ENCODE measurements at regions not wholly inside any gene's neighbourhood (a gene's known extent, or its start where the extent isn't known, plus 50 kb on each side); places are given as distances from the start of the nearest gene placed in this dataset.

DNA sequence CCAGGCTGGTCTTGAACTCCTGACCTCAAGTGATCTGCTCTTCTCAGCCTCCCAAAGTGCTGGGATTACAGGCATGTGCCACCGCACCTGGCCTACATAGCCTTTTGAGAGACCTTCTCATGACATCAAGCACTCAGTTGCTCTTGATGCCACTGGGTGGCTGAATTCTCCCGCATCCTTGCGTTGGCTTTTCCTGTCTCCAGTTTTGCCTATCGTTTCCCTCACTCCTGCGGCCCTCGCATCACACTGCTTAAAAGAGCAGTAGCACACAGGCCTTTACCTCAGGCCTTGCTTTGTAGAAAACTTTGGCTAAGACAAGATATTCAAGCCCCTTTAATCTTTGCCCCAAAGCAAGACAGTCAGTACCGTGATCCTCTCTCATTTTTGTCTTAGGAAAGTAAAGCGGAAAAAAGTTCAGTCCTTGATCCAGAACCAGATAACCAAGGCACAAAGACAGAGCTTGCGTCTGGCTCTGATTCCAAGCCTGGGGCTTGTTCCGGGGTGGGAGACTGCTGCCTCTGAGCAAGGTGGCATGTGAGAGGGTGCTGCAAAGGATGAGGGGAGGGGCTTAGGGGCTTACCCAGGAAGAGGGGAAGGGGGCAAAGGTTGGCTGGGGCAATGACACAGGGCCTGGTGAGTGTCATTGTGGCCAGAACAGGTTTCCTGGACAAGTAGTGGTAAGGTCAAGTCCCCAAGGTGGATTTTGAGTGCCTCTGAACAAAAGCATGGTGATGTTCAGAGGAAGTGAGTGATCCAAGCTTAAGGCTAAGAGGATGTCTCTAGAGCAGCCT is 175.0 kb upstream of the TLE3 start:
- no peak for DNase-seq

DNA sequence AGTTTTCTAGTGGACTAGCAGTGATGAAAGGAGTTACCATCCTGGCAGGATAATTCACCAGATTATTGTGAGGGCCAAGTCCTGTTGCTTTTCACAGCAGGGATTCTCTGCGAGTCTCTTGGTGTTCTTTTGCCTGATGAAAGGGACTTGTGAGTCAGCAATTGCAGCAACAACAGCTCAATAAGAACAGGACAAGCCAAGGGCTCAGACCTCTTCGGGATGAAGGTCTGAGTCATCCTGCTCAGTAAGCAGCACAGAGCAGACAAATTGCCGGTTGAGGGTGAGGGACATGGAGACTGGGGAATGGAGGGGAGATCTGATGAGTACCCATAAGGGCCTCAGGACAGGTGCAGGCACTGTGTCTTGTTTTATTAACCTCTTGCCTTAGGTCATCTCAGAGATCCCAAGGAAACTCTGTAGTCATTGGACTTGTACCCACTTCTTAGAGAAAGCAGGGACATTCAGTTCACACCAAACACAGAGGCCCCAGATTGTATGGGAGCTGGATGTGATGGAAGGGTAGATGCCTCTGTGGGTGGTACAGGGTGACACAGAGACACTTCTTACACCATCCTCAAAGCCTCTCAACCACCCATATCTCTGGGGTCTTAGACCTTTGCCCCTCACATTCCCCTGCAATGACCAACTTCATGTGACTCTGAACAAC is 173.8 kb upstream of the TLE3 start:
- no peak for DNase-seq

DNA sequence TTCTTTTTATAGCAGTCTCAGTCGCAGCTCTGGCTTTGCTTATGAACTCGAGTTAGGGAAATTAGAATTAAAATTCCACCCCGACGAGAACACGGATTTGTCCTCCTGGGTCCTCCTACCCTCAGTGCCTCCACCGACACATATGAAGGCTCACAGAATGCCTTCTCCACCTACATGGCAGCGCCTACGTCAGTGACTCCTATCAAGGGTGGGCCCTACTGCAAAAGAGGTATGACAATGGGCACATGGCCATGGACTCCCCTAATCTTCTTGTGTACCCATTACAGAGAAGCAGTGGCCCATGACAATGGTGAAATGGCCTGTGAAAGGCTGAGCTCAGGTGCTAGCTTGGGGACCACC is 173.0 kb upstream of the TLE3 start:
- no peak for DNase-seq

DNA sequence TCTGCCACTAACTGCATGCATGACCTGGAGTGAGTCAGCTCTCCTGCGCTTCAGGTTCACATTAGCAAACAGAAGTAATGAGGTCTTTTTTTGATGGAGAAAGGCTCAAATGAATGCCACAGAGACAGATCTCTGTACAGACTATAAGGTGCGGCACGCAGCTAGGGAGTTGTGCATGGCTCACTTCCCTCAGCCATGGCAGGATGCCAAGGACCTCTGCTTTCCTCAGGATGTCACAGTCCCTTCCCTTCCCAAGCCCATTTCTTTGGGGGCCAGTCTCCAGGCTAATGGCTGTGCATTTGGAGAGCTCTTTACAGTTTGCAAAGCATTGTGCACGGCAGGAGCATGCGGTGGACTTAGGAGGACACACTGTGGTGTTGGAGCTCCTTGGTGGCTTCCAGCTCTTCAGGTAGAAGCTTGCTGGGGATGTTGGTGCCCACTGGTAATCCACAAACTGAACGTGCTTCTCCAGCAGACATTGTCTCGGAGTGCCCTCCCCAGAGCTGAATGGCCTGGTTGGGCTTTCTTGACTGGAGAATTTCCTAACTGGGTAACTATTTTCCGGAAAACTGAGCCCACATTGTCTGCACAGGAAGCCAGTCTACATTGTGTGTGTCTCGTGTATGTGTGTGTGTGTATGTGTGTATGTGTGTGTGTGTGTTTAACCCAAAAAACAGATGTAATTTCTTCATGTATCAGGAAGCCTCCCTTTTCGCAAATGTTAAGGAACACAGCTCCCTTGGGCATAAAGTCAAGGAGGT is 172.5 kb upstream of the TLE3 start:
- no peak for DNase-seq

DNA sequence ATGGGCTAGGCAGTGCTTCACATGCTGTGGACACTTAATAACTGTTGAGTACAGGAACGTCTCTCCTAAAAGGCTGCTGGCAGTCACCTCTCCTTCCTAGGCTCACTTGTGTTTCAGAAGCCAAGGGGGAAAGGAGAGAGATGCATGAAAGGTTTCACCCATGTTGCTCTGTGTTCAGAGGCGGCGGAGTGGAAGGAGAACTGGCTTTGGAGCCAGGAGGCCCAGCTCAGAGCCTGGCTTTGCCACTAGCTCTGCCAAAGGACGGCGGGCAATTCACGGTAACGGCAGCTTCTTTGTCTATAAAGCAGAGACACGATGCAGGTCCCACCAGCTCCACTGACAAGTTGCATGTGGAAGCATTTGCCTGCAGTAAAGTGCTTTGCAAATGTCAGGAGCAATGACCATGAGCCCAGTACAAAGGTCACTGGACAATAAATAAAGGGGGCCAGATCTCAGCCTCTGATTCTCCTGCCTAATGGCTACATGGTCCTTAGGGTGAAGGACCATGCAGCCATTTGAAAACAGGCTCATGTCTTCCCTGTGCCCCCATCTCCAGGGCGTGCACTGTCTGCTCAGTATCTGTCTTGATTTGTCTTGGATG is 171.7 kb upstream of the TLE3 start:
- no peak for DNase-seq

DNA sequence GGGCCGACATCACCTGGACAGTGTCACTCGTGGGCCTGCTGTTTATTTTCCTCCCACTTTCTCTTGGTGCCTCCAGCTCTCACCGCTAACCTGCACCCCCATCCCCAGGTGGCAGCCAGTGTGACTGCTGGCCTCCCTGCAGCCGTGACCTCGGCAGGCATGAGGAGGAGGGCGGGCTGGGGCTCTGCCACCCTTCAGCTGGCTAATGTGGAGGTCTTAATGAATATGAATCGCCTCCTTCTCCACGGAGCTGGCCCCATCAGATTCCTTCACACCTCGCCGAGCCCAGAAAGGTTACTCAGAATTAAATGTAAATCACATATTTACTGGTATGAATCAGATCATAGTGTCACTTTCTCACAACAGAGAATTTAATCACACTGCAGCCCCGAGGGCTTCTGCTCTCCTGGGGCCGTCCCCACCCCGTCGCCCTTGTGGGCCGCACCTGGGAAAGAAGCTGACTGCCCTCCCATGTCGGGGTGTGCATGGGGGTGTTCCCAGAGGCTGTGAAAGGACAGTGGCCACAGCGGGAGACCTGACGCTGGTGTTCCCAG is 171.1 kb upstream of the TLE3 start:
- no peak for DNase-seq

DNA sequence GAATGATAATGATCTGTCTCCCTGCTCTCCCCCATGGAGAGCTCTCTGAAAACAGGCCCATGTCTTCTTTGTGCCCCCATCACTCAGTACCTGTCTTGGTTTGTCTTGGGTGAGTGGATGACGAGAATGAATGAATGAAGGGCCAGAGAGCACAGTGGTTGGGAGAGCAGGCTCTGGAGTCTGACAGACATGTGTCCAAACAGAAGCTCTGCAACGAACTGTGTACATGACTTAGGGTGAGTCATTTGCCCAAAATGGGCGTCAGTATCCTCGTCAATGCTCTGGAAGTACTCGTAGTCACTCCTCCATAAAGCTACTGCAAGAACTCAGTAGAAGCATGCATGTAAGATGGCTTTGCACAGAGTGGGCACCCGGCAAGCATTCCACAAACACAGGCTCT is 170.2 kb upstream of the TLE3 start:
- DNase-seq = no peak

DNA sequence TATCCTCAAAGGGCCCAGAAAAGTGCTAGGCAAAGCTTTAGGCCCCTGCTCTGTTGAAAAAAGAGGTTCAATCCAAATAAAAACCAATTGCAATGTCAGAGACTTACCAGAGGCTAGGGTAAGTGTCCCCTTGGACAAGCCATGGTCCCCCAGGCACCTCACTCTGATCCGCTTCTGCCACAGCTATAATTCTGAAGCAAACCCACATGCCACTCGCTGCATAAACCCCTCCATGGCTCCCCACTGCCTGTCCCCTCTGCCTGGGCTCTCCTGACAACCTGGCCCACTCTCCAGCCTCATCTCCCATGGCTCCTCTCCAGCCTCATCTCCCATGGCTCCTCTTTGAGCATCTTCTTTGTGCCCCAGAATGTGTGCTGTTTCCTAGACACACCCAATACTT is 169.6 kb upstream of the TLE3 start:
- no peak for DNase-seq

DNA sequence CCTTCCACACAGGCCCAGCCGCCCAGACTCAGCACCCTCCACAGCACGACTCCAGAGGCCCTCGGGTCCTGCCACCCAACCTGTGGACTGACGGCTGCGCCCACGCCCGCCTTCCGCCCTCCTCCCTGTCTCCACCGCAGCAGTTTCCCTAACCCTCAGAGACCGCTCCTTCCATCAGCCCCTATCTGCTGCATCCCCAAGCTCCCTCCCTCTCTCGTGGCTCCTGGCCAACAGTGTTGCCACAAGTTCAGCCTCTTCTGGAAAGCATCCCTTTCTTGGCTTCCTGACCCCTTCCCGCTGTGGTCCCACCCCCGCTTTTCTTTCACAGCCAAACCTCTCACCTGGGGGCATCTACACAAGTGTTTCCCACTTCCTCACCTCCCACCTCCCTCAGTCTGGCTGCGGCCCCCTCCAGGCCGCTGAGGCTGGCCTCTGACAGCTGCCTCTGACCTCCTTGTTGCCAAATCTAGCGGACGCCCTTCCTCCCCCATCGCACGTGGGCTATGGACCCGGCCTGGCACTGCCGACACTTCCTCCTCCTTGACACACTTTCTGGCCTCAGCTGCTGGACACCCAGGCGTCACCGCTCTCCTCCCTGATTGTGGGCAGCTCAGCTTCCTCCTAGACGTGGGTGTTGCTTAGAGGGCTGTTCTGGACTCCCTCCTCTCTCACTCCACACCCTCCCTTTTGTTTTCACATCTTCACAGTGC is 168.8 kb upstream of the TLE3 start:
- no peak for DNase-seq

DNA sequence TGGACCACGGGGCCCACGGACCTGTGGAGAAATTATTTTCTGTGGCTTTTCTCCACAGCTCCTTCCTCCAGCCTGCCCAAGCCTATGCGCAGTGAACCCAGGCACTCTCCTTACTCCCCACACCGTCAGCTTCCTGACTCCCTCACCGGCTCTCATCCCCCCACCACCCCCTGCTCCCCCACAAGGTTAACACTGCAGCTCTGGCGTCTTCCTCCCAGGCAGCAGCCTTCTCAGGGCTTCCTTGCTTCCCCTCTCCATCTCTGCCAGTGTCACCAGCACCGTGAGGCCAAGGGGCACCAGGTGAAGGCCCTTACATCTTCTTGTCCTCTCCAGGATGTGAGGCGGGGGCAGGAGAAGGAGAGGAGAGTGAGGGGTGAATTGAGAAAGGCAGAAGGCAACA is 168.3 kb upstream of the TLE3 start:
- DNase-seq = no peak

DNA sequence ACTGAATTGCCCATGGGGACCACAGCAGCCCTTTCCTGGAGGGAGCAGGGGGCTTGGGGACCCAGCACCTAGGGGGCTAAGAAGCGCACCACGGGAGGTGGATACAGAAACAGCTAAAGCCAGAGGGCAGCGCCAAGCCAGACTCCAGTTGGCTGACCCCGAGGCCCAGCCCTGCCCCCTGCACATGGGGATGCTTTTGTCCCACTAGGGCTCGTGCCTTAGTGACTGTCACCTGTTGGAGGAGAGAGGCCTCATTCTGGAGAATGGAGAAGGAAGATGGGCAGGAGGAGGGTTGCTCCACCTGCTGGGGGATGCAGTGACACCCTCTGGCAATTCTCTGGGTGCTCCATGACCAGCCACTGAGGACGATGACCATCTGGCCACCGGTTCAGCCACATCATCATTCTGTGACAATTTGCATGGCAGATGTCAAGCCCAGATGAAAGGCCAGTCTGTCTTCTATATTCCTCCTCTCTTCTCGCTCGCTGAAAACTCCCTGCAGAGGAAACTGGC is 167.8 kb upstream of the TLE3 start:
- DNase-seq = no peak

DNA sequence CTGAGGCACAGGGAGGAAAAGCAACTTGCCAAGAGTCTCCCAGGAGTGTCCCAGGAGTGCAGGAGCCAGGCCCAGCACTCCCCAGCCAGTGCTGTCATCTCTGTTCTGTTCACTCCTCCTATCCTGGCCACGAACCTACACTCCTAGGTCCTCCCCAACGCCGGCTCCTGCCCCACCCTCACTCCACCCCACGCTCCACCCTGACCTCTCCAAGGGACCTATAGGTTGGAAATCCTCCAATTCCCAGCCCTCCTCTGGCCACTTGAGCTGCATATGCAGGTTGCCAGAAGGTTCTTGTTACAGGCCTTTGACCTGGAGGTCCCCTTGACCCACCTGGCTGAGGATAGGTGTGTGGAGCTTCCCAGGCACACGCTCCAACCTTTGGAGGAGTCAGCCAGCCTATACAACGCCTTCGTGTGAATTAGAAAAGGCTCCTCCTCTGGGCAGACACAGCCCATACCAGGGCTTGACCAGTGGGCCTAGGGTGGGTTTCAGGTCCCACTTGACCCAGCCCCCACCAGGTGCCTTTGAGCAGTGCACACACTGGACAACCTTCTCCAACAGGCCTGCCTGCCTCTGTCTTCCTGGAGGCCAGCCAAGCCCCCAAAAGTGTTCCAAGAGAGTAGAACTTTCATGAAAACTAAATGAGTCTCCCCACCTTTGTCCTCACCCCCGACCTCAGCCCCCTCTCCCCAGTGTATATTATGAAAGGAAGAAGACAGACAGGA is 167.2 kb upstream of the TLE3 start:
- DNase-seq = no peak

DNA sequence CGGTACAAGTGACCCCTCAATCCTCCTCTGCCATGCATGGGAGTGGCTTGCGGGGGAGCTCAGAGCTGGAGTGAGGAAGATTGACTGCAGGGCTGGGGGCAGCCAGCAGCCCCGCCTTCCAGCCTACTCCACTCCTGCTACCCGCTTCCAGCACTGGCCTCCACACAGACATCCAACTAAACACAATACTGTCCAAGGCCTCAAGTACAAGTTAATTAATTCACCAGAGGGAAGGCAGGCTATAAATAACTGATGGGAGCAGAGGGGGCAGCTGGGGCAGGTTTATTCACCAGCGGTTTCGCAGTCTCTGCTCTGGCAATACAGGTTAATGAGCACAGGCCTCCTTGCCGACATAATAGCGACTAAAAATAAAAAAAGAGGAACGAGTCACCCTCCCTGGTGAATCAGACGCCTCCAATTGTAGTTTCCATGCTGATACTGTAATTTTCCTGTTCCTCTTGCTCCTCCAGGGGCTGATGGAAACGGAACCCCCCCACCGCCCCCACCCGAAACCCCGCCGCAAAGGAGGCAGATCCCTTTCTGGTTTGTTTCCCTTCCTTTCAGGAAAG is 166.4 kb upstream of the TLE3 start:
- DNase-seq = no peak

DNA sequence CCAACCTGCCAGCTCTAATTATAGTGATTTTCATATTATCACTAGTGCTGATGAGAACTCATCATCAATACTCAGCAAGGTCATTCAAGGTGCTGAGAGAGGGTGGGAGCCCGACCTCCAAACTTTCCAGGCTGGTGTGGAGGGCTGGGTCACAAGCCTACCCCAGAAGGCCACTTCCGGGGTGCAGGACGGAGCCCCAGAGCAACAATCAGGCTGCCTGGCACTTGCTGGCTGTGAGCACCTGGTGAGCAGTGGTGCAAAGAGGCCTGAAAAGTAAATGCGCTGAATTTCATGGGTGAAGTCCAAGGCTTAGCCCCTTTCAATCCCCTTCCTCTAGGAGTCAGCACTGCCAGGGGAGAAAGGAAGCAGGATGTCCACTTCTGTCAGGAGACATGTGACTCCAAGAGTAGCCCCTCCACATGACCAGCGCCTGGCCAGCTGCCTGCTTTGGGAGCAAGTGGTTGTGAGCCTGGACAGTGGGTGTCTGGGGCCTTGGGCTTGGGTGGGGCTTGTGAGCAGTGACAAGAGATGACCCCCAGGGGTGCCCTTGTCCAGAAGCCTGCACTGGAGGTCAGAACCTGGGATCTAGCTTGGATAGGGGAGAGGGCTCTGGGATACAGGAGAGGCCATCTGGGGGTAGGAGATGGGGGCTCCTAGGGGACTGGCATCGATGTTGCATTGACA is 165.0 kb upstream of the TLE3 start:
- no peak for DNase-seq

DNA sequence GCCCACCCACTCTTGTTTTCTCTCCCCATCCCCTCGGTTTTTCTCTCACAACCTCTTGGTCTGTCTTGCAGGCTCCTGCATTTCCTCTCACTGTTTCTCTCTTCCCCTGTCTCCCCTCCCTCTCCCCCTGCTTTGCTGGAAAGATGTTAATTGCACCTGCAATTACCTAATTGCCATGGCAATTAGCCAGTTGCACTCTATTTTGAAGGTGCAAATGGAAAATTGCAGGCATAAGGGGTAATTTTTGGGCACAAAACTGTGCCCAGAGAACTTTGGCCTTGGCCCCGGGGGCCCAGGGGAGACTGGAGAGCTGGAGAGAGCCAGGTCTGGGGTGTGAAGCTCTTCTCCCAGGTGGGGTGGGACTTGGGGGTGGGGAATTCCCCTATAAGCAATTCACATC is 164.5 kb upstream of the TLE3 start:
- DNase-seq = no peak

DNA sequence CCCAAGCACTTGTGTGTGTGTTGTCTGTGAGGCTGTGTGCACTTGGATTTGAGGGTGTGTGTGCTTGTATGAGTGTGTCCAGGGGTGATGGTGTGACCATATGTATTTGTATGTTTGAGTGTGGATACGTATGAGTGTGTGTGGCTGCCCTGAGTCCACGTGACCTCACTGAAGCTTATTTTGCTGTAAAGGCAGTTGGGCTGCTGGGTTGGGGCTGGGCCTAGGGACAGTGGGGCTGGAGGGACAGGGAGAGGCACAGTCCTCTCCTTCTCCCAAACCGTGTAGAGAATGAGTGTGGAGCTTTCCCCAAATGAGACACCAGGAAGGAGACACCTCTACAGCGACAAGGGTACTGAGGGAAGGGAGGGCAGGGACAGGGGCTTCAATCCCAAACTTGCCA is 163.4 kb upstream of the TLE3 start:
- no peak for DNase-seq

DNA sequence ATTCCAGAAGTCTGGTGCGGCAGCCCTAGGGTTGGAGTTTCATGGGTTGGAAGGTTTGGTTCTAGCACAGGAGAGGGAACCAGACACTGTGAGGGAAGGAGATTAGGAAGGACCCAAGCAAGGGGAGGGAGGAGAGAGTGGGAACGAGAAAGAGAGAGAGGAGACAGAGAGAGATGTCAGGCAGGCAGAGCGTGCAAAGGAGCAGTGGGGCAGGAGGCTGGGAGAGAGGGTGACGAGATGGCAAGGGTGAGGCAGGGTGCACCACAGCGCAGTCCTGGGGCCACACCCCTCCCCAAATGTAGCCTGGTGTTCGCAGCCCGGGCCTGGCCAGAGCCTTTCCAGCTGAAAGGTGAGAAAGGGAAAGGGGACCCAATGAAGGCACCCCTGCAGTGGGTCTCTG is 162.9 kb upstream of the TLE3 start:
- DNase-seq = no peak

DNA sequence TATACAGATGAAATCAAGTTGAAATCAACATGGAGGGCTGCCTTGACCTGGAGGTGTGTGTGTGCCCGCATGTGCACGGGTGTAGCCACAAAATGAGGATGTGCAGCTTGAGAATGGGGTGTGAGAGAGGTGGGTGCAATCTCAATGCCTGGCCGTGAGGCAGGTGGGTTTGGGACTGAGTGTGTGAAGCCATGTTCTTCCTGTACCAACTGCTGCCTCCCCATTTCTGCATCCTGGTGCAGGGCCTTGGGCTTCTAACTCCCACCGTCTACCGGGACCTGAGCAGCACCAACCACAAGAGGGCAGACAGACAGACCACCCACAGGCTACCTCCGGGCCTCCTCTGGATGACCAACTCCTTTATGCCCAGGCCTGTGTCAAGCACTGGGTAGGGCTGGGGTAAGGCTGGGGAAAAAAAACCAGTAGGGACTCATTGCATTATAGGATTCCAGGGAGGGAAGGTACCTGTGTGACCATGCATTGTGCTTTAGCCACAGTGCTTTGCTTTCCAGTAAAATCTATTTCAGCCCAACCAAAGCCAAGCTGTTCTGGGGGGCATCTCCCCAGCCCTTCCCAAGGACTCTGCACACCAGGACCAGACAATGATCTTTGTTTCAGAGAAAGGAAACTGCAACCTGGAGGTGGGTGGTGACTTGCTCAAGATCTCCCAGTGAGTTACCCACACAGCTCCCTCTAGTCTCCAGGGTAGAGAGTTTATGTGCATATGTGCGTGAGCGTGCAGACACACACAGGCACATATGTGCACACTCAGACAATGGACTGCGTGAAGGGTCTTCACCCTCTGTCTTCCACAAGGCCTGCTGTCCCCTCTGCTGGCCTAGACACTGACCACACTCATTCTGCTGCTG is 162.2 kb upstream of the TLE3 start:
- no peak for DNase-seq

DNA sequence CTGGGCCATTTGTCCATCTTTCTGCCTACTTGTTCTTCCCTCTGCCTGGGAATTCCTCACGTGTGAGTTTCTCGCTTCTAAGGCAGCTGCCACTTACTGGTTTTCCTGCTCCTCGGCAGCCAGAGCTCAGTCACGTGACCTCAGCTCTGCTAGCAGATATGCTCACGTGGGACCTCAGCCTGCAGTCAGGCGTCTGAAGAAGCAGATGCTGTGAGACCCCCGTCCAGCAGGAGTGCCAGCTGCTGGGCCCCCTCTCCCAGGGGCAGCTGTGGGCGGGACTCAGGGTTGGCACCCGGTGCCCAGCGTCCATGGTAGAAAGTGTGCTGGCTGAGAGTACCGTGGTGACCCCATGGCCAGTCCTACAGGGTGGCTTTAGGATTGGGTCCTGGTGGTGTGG is 161.3 kb upstream of the TLE3 start:
- DNase-seq = peak; percentile 30 to 52 (median 46)
